Hematopoietic multipotent progenitor cell treated with erythropoietin and hydrocortisone succinate and interleukin-3 and kit ligand, for 17 days (in vitro differentiated cells): ENCODE measurements at regions not wholly inside any gene's neighbourhood (a gene's known extent, or its start where the extent isn't known, plus 50 kb on each side); places are given as distances from the start of the nearest gene placed in this dataset.

ENCODE experiments used
- DNase-seq: peaks from one replicate; pipeline ENCODE4 v3.0.0-alpha.2; 2015; ENCODE audit warnings: low spot score

GRCh38 chr17:79150035-79150733 lies 75.6 kb downstream of the ENGASE start:
- no peak for DNase-seq

- no peak for DNase-seq
Observed at GRCh38 chr17:79148584-79148983, 74.0 kb downstream of the ENGASE start.

GRCh38 chr17:79147746-79148506 lies 73.3 kb downstream of the ENGASE start:
- DNase-seq: no peak

GRCh38 chr17:79146562-79146961 lies 71.9 kb downstream of the ENGASE start:
- no peak for DNase-seq

GRCh38 chr17:79145548-79145947 lies 70.9 kb downstream of the ENGASE start:
- DNase-seq: no peak

- no peak for DNase-seq
Observed at GRCh38 chr17:79144133-79144532, 69.5 kb downstream of the ENGASE start.

GRCh38 chr17:79142375-79142774 lies 67.8 kb downstream of the ENGASE start:
- no peak for DNase-seq

- no peak for DNase-seq
Observed at GRCh38 chr17:79141578-79142355, 67.1 kb downstream of the ENGASE start.

GRCh38 chr17:79138826-79139225 lies 64.2 kb downstream of the ENGASE start:
- DNase-seq: no peak

GRCh38 chr17:79137789-79138165 lies 63.2 kb downstream of the ENGASE start:
- no peak for DNase-seq

GRCh38 chr17:79137015-79137788 lies 62.6 kb downstream of the ENGASE start:
- DNase-seq: no peak

- DNase-seq: no peak
Observed at GRCh38 chr17:79136596-79136995, 62.0 kb downstream of the ENGASE start.
